H9 (cell line): ENCODE measurements at regions not wholly inside any gene's neighbourhood (a gene's known extent, or its start where the extent isn't known, plus 50 kb on each side); places are given as distances from the start of the nearest gene placed in this dataset.

Experiments
- DNase-seq: peaks from one replicate; pipeline ENCODE4 v3.0.0-alpha.2; 2017
- H2AFZ ChIP-seq: one replicate; pipeline ENCODE4 v1.6.1; 2013; ENCODE audit warnings: mild to moderate bottlenecking, low read length, control low read depth, moderate library complexity
- H2AK5ac ChIP-seq: 2 replicates; pipeline ENCODE4 v1.6.1; 2013; ENCODE audit warnings: low read length, control low read depth, mixed read lengths; ENCODE audit not compliant: insufficient read length
- H2BK120ac ChIP-seq: one replicate; pipeline ENCODE4 v1.6.1; 2013; ENCODE audit warnings: low read depth, mild to moderate bottlenecking, low read length, control low read depth, inconsistent platforms; ENCODE audit not compliant: poor library complexity, severe bottlenecking
- H2BK12ac ChIP-seq: 2 replicates; pipeline ENCODE4 v1.6.1; 2013; ENCODE audit warnings: low read length, control low read depth, mixed read lengths, low read depth; ENCODE audit not compliant: insufficient read length
- H2BK15ac ChIP-seq: 2 replicates; pipeline ENCODE4 v1.6.1; 2013; ENCODE audit warnings: low read depth, low read length, control low read depth
- H2BK20ac ChIP-seq: one replicate; pipeline ENCODE4 v1.6.1; 2013; ENCODE audit warnings: low read depth, mild to moderate bottlenecking, low read length, control low read depth, inconsistent platforms; ENCODE audit not compliant: poor library complexity, severe bottlenecking
- H2BK5ac ChIP-seq: 2 replicates; pipeline ENCODE4 v1.6.1; 2013; ENCODE audit warnings: low read length, control low read depth, mixed read lengths; ENCODE audit not compliant: insufficient read length
- H3K14ac ChIP-seq: 2 replicates; pipeline ENCODE4 v1.6.1; 2013; ENCODE audit warnings: low read length, control low read depth; ENCODE audit not compliant: insufficient read depth
- H3K18ac ChIP-seq: 2 replicates; pipeline ENCODE4 v1.6.1; 2013; ENCODE audit warnings: low read depth, mild to moderate bottlenecking, mixed read lengths, low read length, control low read depth; ENCODE audit not compliant: insufficient read length
- H3K23ac ChIP-seq: 2 replicates; pipeline ENCODE4 v1.6.1; 2013; ENCODE audit warnings: low read length, control low read depth, mixed read lengths, low read depth; ENCODE audit not compliant: insufficient read length
- H3K23me2 ChIP-seq: 2 replicates; pipeline ENCODE4 v1.6.1; 2013; ENCODE audit warnings: low read depth, mild to moderate bottlenecking, mixed read lengths, low read length, control low read depth; ENCODE audit not compliant: insufficient read length, poor library complexity, severe bottlenecking
- H3K27ac ChIP-seq: 2 replicates; pipeline ENCODE4 v1.5.1; 2013; ENCODE audit warnings: low read length, control low read depth, mixed read lengths, low read depth; ENCODE audit not compliant: insufficient read length
- H3K27me3 ChIP-seq: 2 replicates; pipeline ENCODE4 v1.6.1; 2013; ENCODE audit warnings: low read length, control low read depth, inconsistent platforms; ENCODE audit not compliant: insufficient read depth
- H3K4ac ChIP-seq: 2 replicates; pipeline ENCODE4 v1.6.1; 2013; ENCODE audit warnings: low read depth, mild to moderate bottlenecking, control low read depth, inconsistent platforms, low read length, moderate library complexity
- H3K4me1 ChIP-seq: 2 replicates; pipeline ENCODE4 v1.6.1; 2013; ENCODE audit warnings: low read length, control low read depth, inconsistent platforms; ENCODE audit not compliant: insufficient read depth
- H3K4me2 ChIP-seq: 2 replicates; pipeline ENCODE4 v1.6.1; 2013; ENCODE audit warnings: low read length, control low read depth, mixed read lengths; ENCODE audit not compliant: insufficient read length, insufficient read depth
- H3K56ac ChIP-seq: 2 replicates; pipeline ENCODE4 v1.6.1; 2013; ENCODE audit warnings: low read depth, mild to moderate bottlenecking, mixed read lengths, low read length, control low read depth; ENCODE audit not compliant: insufficient read length
- H3K79me1 ChIP-seq: 2 replicates; pipeline ENCODE4 v1.6.1; 2013; ENCODE audit warnings: low read depth, mild to moderate bottlenecking, moderate library complexity, low read length, control low read depth, inconsistent platforms; ENCODE audit not compliant: insufficient read depth, poor library complexity, severe bottlenecking
- H3K79me2 ChIP-seq: 2 replicates; pipeline ENCODE4 v1.6.1; 2013; ENCODE audit warnings: low read length, control low read depth, inconsistent platforms; ENCODE audit not compliant: insufficient read depth
- H3K9ac ChIP-seq: 2 replicates; pipeline ENCODE4 v1.6.1; 2013; ENCODE audit warnings: low read length, control low read depth, mixed read lengths; ENCODE audit not compliant: insufficient read length; ENCODE audit errors: extremely low read depth
- H3K9me3 ChIP-seq: one replicate; pipeline ENCODE4 v1.6.1; 2013; ENCODE audit warnings: low read depth, low read length, inconsistent platforms; ENCODE audit not compliant: control insufficient read depth
- H3T11ph ChIP-seq: one replicate; pipeline ENCODE4 v1.6.1; 2013; ENCODE audit warnings: mild to moderate bottlenecking, low read length, control low read depth, inconsistent platforms
- H4K20me1 ChIP-seq: one replicate; pipeline ENCODE4 v1.6.1; 2013; ENCODE audit not compliant: control insufficient read depth, insufficient read length, insufficient read depth
- H4K5ac ChIP-seq: 2 replicates; pipeline ENCODE4 v1.6.1; 2013; ENCODE audit warnings: low read depth, mild to moderate bottlenecking, mixed read lengths, low read length, control low read depth; ENCODE audit not compliant: insufficient read length
- H4K8ac ChIP-seq: replicated peaks from 2 replicates; pipeline ENCODE4 v1.6.1; 2013; ENCODE audit warnings: low read length, control low read depth, mixed read lengths, low read depth; ENCODE audit not compliant: insufficient read length
- H4K91ac ChIP-seq: 2 replicates; pipeline ENCODE4 v1.6.1; 2013; ENCODE audit warnings: low read depth, mild to moderate bottlenecking, moderate library complexity, mixed read lengths, low read length, control low read depth; ENCODE audit not compliant: insufficient read length
- H3K27ac Mint-ChIP-seq, 3 experiments: 2 replicates in 2 of 3; 3 replicates in 1 of 3; pipeline ENCODE4 v1.8.0; 2020 to 2021; ENCODE audit warnings: mixed read lengths in 3 of 3, mild to moderate bottlenecking in 1 of 3, moderate library complexity in 1 of 3
- H3K27me3 Mint-ChIP-seq: 2 replicates; pipeline ENCODE4 v1.8.0; 2021; ENCODE audit warnings: low read depth, mild to moderate bottlenecking, moderate library complexity, mixed read lengths
- H3K36me3 Mint-ChIP-seq, 3 experiments: 2 replicates in 2 of 3; 3 replicates in 1 of 3; pipeline ENCODE4 v1.8.0; 2020 to 2021; ENCODE audit warnings: low read depth in 3 of 3, mixed read lengths in 3 of 3; ENCODE audit not compliant: insufficient read depth in 1 of 3
- H3K4me1 Mint-ChIP-seq, 2 experiments: 2 replicates each; pipeline ENCODE4 v1.8.0; 2020; ENCODE audit warnings: mixed read lengths in 2 of 2
- H3K4me3 Mint-ChIP-seq, 2 experiments: 2 replicates in 1 of 2; 3 replicates in 1 of 2; pipeline ENCODE4 v1.8.0; 2020 to 2021; ENCODE audit warnings: mild to moderate bottlenecking in 2 of 2, mixed read lengths in 2 of 2, moderate library complexity in 1 of 2
- H3K9me3 Mint-ChIP-seq, 2 experiments: 2 replicates in 1 of 2; 3 replicates in 1 of 2; pipeline ENCODE4 v1.8.0; 2020; ENCODE audit warnings: mild to moderate bottlenecking in 2 of 2, mixed read lengths in 2 of 2, moderate library complexity in 1 of 2
- WGBS: extraction: QIAGEN DNeasy Blood & Tissue Kit; methylation state at CpG from one replicate; pipeline ENCODE4 v1.1.7; 2013; ENCODE audit warnings: missing lambda C conversion rate, low lambda C conversion rate, mixed read lengths; ENCODE audit not compliant: insufficient read length; ENCODE audit errors: extremely low coverage; 5-methylcytosine and 5-hydroxymethylcytosine counted together
- TF ChIP-seq, protein P1 (sequence below): fragments of 200-600 bp; sonication (generic); conservative IDR thresholded peaks from 3 replicates; pipeline ENCODE4 v1.8.0; 2021; ENCODE audit warnings: antibody characterized with exemption, mild to moderate bottlenecking

DNA sequence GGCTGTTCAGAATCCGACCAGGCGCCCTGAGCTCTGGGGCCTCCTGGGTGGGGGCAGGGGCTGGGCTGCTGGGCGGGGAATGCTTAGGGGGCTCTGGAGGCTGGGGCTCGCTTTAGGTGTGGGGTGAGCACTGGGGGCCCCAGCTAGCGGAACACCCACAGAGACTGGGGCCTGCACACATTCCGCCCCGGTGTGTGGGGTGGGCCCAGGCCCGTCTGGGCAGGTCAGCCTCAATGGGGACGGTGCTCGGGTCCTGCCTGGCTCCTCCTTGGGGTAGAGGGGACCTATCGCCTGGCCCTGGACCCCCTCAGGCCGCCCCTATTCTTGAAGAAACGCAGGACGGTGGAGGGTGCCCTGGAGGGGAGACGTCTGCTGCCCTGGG, 364.8 kb downstream of the TMEM121 start:
- Histone ChIP-seq H3K9me3 (peaks cover 70% of the 10 kb centered on the region), H2AK5ac (no peak overlapping the region), H2BK20ac (no peak overlapping the region), H4K20me1 (no peaks in the 10 kb centered on the region), H3K27me3 (no peaks in the 10 kb centered on the region), H2BK120ac (no peak overlapping the region), H3K56ac (no peak overlapping the region), H3K4ac (no peak overlapping the region), H3K27ac (no peak overlapping the region), H2BK12ac (no peak overlapping the region), H4K5ac (no peak overlapping the region), H4K8ac (no peak overlapping the region), H2BK5ac (no peak overlapping the region), H2BK15ac (no peak overlapping the region), H3K23ac (no peak overlapping the region), H4K91ac (no peak overlapping the region), H3K14ac (no peak overlapping the region), H3K23me2 (no peaks in the 10 kb centered on the region), H2AFZ (no peak overlapping the region), H3K4me1 (no peaks in the 10 kb centered on the region), H3K18ac (no peak overlapping the region), H3K79me1 (no peaks in the 10 kb centered on the region), H3K4me2 (no peak overlapping the region), H3T11ph (no peak overlapping the region), H3K9ac (no peak overlapping the region), H3K79me2 (no peaks in the 10 kb centered on the region)
- Mint-ChIP-seq H3K4me1 (no peaks in the 10 kb centered on the region), H3K27me3 (peaks cover 4% of the 10 kb centered on the region), H3K27ac (no peak overlapping the region), H3K4me3 (no peak overlapping the region), H3K36me3 (peaks cover 4 to 18% (median 9%) of the 10 kb centered on the region in 3 experiments; a peak in 5 of 7 replicates), H3K9me3 (peaks cover 72 to 86% of the 10 kb centered on the region in 2 experiments)
- TF ChIP-seq, protein P1, sequence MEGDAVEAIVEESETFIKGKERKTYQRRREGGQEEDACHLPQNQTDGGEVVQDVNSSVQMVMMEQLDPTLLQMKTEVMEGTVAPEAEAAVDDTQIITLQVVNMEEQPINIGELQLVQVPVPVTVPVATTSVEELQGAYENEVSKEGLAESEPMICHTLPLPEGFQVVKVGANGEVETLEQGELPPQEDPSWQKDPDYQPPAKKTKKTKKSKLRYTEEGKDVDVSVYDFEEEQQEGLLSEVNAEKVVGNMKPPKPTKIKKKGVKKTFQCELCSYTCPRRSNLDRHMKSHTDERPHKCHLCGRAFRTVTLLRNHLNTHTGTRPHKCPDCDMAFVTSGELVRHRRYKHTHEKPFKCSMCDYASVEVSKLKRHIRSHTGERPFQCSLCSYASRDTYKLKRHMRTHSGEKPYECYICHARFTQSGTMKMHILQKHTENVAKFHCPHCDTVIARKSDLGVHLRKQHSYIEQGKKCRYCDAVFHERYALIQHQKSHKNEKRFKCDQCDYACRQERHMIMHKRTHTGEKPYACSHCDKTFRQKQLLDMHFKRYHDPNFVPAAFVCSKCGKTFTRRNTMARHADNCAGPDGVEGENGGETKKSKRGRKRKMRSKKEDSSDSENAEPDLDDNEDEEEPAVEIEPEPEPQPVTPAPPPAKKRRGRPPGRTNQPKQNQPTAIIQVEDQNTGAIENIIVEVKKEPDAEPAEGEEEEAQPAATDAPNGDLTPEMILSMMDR, result no peak
- no CpG with 5 or more reads among the region's 15 CpGs for WGBS
- no peak for DNase-seq
